ENCODE measurements at regions not wholly inside any gene's neighbourhood (a gene's known extent, or its start where the extent isn't known, plus 50 kb on each side); places are given as distances from the start of the nearest gene placed in this dataset.

DNA sequence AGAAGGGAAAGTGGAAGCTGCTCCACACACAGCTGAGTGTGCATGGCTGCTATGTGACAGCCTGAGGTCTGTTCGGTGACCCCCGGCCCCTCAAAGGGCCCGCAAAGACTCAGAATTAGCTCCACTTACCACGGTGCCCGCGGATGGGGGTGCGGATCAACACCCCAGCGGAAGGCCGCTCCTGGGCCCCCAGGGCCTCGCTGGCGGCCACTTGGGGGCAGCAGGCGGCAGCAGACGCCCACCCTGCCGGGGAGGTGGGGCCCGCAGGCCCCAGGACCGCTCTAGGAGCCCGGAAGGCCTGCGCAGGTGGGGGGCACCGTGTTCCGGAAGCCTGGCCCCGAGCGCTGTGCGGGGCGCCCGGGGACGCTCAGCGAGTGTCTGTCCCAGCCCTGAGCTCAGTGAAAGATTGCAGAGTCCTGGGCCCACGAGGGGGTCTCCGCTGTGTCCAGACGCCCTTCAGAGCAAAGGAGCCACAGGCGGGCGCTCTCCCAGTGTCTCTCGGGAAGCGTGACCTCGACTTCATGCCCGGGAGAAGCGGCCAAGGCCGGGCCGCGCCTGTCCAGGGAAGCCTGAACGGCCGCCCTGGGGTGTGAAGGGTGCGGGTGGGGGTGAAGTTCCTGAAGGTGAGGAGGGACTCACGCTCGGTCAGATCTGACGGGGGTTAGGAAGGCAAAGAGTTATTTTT is 118.7 kb downstream of the VAPA start:
- Histone ChIP-seq H3K4me1 (ENCODE audit: control insufficient read depth, low read length) (no peaks in the 10 kb centered on the region), H3K9me3 (ENCODE audit: control insufficient read depth, insufficient read depth, low read length) (no peaks in the 10 kb centered on the region), H4K20me1 (ENCODE audit: control insufficient read depth, insufficient read depth, low read depth, low read length) (no peaks in the 10 kb centered on the region), H3K9me2 (replicated peaks; ENCODE audit: control insufficient read depth, low read length) (no peaks in the 10 kb centered on the region), H3K27me3 (ENCODE audit: control insufficient read depth, low read length) (no peaks in the 10 kb centered on the region; the same call in 1 of the 2 replicates), H3K4me2 (ENCODE audit: low read length) (no peak overlapping the region), H3K4me3 (ENCODE audit: low read length) (no peak overlapping the region), H3F3A (ENCODE audit: control insufficient read depth, insufficient read depth) (no peaks in the 10 kb centered on the region), H3K79me2 (ENCODE audit: control insufficient read depth, low read length) (no peaks in the 10 kb centered on the region), H3K36me3 (ENCODE audit: control insufficient read depth, low read length) (no peaks in the 10 kb centered on the region), H3K27ac (ENCODE audit: low read depth, low read length) (no peak overlapping the region)
- TF ChIP-seq, protein P1, sequence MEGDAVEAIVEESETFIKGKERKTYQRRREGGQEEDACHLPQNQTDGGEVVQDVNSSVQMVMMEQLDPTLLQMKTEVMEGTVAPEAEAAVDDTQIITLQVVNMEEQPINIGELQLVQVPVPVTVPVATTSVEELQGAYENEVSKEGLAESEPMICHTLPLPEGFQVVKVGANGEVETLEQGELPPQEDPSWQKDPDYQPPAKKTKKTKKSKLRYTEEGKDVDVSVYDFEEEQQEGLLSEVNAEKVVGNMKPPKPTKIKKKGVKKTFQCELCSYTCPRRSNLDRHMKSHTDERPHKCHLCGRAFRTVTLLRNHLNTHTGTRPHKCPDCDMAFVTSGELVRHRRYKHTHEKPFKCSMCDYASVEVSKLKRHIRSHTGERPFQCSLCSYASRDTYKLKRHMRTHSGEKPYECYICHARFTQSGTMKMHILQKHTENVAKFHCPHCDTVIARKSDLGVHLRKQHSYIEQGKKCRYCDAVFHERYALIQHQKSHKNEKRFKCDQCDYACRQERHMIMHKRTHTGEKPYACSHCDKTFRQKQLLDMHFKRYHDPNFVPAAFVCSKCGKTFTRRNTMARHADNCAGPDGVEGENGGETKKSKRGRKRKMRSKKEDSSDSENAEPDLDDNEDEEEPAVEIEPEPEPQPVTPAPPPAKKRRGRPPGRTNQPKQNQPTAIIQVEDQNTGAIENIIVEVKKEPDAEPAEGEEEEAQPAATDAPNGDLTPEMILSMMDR (IDR thresholded peaks at IDR 0.05; ENCODE audit: low read depth, low read length, poor library complexity, severe bottlenecking), result no peak

DNA sequence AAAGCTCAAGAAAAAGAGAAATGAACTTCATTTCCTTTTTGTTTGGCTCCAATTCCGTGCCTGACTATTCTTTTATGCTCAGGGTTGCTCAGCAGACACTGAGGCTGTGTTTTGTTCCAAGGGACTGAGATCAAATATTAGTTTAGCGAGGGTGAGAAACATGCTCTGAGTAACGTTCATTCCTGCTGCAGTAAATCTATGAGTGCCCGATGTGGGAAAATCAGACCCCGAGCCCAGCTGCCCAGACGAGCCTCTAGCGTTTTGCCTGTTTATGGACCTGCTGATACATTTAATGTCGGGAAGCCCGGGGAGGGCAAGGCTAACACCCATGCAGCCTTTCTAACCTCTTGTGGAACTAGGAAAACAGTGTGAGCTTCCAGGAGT is 119.2 kb downstream of the VAPA start:
- TF ChIP-seq, protein P1 (IDR thresholded peaks at IDR 0.05; ENCODE audit: low read depth, low read length, poor library complexity, severe bottlenecking), result no peak
- no peak for TF ChIP-seq EZH2phosphoT487 (IDR thresholded peaks at IDR 0.05; ENCODE audit: borderline replicate concordance, low read length)
- Histone ChIP-seq H3K9me2 (replicated peaks; ENCODE audit: control insufficient read depth, low read length) (no peaks in the 10 kb centered on the region), H3K4me2 (ENCODE audit: low read length) (no peak overlapping the region), H3K27me3 (ENCODE audit: control insufficient read depth, low read length) (no peaks in the 10 kb centered on the region; the same call in 1 of the 2 replicates), H3K9me3 (ENCODE audit: control insufficient read depth, insufficient read depth, low read length) (no peaks in the 10 kb centered on the region), H3K4me1 (ENCODE audit: control insufficient read depth, low read length) (no peaks in the 10 kb centered on the region), H3K36me3 (ENCODE audit: control insufficient read depth, low read length) (no peaks in the 10 kb centered on the region), H3K27ac (ENCODE audit: low read depth, low read length) (no peak overlapping the region), H4K20me1 (ENCODE audit: control insufficient read depth, insufficient read depth, low read depth, low read length) (no peaks in the 10 kb centered on the region), H3K79me2 (ENCODE audit: control insufficient read depth, low read length) (no peaks in the 10 kb centered on the region), H3F3A (ENCODE audit: control insufficient read depth, insufficient read depth) (no peaks in the 10 kb centered on the region), H3K4me3 (ENCODE audit: low read length) (no peak overlapping the region)

DNA sequence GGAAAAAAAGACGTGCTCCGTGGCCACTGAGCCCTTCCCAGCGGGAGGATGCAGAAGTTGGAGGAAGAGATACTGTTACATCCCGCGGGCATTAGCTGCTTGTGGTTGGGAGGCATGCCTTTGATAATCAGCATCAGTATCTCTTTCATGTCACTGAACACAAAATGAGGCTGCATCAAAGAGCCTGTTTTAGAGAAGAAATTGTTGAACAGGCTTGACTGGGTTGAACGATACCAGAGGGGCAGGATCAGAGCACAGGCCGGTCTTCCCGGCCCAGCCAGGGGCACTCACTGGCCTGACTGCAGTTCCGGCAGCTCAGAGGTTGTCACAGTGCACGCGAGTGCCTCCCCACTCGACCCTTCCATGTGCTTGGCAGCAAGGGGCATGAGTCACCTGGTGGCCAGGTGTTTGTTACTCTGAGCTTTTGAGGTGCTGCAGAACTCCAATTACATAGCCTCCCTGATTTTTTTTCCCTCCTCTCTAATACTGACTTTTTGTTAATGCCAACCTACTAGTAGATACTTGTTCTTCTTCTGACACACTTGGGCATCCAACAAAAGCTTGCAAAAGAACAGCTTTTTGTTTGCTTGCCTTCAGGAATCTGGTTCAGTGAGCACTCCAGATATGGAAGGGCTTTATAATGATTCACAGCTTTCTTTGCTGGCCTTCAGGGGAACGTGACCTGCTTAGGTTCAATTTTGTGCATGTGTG is 121.6 kb downstream of the VAPA start:
- Histone ChIP-seq H3K27ac (ENCODE audit: low read depth, low read length) (no peak overlapping the region), H4K20me1 (ENCODE audit: control insufficient read depth, insufficient read depth, low read depth, low read length) (no peaks in the 10 kb centered on the region), H3K4me1 (ENCODE audit: control insufficient read depth, low read length) (no peaks in the 10 kb centered on the region), H3K9me3 (ENCODE audit: control insufficient read depth, insufficient read depth, low read length) (no peaks in the 10 kb centered on the region), H3K4me3 (ENCODE audit: low read length) (no peak overlapping the region), H3F3A (ENCODE audit: control insufficient read depth, insufficient read depth) (no peaks in the 10 kb centered on the region), H3K27me3 (ENCODE audit: control insufficient read depth, low read length) (no peaks in the 10 kb centered on the region; the same call in 1 of the 2 replicates), H3K36me3 (ENCODE audit: control insufficient read depth, low read length) (no peaks in the 10 kb centered on the region), H3K9me2 (replicated peaks; ENCODE audit: control insufficient read depth, low read length) (no peaks in the 10 kb centered on the region), H3K79me2 (ENCODE audit: control insufficient read depth, low read length) (no peaks in the 10 kb centered on the region), H3K4me2 (ENCODE audit: low read length) (no peak overlapping the region)
- TF ChIP-seq EZH2phosphoT487 (IDR thresholded peaks at IDR 0.05; ENCODE audit: borderline replicate concordance, low read length), result no peak
- TF ChIP-seq, protein P1 (IDR thresholded peaks at IDR 0.05; ENCODE audit: low read depth, low read length, poor library complexity, severe bottlenecking), result no peak
